HG02571 (cell line): ENCODE measurements at regions not wholly inside any gene's neighbourhood (a gene's known extent, or its start where the extent isn't known, plus 50 kb on each side); places are given as distances from the start of the nearest gene placed in this dataset.

ENCODE experiments used
- ATAC-seq: cut with Tn5 transposase; IDR thresholded peaks from one replicate; pipeline ENCODE4 v1.9.1; 2021; ENCODE audit warnings: mild to moderate bottlenecking, moderate library complexity; ENCODE audit not compliant: unreplicated experiment

DNA sequence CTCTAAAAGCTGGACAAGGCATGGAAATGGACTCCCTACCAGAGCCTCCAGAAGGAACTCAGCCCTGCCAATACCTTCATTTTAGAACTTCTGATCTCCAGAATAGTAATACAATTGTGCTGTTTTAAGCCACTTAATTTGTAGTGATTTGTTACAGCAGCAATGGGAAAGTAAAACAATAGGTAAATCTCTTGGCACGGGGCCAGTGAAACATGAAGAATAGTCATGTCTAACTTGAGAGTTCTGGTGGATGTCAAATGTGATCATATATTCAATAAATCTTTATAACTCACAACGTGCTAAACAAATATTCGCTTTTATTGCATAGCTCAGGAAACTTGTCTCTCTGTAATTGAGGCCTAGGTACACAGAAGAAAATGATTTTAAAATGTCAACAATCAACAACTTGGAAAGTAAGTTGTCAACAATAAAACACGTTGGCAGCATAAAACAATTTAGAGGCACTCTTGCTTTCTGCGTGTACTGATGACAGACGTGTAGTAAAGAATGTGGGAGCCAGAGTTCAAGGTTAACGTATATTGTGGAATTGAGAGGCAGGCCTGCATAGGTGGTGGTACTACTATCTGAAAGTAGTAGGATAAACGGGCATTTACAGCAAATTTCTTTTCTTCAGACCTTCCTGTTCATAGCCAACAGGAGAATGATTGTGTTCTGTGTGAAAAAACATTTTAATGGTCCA is 140.5 kb upstream of the OPRM1 start:
- no peak for ATAC-seq

GRCh38 chr6:153882411-153882810 is 156.6 kb upstream of the OPRM1 start:
- ATAC-seq, result no peak

DNA sequence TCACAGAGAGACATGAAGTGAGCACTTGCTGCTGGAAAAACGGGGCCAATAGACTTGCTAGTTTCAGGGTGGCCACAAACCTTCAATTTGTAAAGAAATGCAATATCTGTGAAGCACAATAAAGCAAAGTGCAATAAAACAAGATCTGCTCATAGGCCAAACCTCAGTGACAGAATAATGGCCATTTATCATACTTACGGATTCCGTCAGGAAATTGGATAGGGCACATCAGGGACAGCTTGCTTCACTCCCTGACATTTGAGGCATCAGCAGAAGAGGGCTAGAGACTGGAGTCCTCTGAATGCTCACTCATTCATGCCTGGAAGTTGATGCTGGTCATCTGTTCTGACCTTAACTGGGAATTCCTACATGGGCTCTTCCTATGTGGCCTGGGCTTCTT is 165.5 kb upstream of the OPRM1 start:
- ATAC-seq, result no peak

GRCh38 chr6:153872946-153873345 is 166.1 kb upstream of the OPRM1 start:
- no peak for ATAC-seq

DNA sequence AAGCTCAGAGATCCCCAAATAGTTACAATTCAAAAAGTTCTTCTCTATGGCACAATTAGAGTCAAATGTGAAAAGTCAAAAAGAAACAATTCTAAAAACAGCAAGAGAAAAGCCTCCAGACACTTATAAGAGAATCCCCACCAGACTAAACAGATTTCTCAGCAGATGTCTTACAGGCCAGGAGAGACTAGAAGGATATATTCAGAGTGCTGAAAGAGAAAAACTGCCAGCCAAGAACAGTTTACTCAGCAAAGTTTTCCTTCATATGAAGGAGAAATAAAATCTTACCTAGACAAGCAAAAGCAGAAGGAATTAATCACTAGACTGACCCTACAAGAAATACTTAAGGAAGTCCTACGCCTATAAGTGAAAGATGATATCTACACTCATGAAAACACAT is 176.1 kb upstream of the OPRM1 start:
- ATAC-seq, result no peak

- no peak for ATAC-seq
Observed at GRCh38 chr6:153862139-153862538, 176.9 kb upstream of the OPRM1 start.

GRCh38 chr6:153858529-153858928 is 180.5 kb upstream of the OPRM1 start:
- ATAC-seq, result no peak

DNA sequence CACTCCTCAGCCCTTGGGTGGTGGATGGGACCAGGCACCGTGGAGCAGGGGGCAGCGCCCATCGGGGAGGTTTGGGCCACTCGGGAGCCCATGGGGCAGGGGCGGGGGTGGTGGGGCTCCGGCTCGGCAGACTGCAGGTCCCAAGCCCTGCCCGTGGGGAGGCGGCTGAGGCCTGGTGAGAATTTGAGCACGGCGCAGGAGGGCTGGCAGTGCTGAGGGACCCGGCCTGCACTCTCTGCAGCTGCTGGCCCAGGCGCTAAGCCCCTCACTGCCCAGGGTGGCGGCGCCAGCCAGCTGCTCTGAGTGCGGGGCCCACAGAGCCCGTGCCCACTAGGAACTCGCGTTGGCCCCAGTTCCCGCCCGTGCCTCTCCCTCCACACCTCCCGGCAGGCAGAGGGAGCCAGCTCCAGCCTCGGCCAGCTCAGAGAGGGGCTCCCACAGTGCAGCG is 182.1 kb upstream of the OPRM1 start:
- no peak for ATAC-seq

DNA sequence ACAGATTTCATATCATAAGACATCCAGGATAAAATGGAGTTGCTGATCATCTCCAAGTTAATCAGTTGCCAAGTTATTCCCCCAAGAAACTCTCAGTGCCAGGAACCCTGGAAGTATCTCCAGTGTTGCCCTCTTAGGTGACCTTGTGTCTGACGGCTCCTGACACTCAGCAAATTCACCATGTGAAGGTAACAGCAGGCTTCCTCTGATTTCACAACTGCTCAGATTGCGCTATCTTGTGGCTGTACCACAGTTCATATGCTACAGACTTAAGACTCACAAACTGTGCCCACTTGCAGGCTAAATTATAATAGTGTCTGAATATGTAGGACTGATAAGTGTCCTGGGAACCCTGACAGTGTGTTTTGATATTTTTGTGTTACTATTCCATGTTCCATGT is 186.6 kb upstream of the OPRM1 start:
- no peak for ATAC-seq

DNA sequence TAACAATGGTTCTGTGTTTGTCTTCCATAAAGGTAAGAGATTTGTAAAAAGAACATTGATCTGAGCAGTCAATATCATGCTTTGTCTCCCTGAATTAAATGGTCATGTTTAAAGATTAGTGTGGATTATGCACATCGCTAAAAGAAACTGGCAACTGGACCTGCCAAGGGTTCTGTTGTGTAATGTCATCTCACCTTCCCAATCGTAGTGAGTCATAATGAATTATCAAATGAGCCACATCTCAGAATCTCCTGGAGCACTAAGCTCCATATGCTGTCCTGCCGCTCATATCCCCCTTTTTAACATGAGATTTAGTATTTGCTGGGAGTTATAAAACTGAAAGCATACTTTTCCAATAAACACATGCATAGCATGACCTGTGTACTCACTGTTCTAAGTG is 187.0 kb upstream of the OPRM1 start:
- no peak for ATAC-seq

DNA sequence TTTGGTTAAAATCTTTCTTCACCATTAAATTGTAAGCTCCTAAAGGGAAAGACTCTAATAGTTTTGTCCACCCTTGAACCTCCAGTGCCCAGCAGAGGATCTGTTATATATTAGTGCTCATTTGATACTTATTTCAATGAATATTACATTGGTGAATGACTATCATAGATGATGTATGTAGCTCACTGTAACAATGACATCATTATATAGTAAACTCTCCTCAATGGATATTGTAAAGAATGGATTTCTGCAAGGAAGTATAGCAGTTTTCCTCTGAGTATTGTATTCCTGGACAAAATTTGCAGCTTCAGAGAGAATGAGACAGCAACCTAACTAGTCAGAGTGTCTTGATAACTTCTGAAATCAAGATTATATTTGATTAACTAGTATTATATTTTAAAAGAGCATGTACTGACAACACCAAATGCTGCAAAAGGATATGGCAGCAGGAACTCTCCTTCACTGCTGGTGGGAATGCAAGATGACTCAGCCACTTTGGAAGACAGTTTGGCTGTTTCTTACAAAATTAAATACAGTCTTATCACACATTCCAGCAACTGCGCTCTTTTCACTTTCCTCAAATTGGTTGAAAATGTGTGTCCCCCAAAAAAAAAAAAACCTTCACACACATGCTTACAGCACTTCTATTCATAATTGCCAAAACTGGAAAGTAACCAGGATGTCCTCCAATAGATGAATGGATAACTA is 189.8 kb upstream of the OPRM1 start:
- no peak for ATAC-seq

DNA sequence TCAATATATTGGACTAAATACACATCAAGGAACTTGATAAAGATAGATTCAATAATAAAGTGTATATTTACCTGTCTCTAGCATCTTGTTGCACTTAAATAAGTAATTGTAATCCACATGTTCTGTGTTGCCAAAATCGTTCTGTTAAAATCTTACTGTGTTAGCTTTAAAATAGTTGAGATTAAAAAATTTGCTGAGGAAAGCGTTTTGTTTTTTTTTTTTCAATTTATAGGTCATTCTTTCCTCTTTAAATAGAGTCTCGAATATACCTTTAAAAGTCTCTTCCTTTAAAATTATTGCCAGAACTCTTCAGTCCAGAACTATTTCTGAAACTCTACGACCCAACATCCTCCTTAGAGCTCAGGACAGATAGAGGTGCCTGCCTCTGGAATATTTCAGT is 195.6 kb upstream of the OPRM1 start:
- no peak for ATAC-seq

- no peak for ATAC-seq
Observed at GRCh38 chr6:153842491-153842890, 196.5 kb upstream of the OPRM1 start.

GRCh38 chr6:153840039-153840850 is 198.8 kb upstream of the OPRM1 start:
- no peak for ATAC-seq

DNA sequence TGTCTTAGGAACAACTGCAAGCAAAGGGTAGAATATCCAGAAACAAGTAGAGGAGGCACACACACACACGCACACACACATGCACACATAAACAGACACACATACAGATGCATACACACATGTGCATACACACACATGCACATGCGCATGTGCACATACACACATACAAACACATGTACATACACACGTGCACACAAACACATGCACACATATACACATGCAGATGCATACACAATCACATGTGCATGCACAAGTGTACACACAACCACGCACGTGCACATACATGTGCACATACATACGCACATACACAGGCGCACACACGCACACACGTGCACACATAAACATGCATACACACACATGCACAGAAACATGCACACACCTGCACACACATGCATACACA is 206.5 kb upstream of the OPRM1 start:
- ATAC-seq, result no peak

DNA sequence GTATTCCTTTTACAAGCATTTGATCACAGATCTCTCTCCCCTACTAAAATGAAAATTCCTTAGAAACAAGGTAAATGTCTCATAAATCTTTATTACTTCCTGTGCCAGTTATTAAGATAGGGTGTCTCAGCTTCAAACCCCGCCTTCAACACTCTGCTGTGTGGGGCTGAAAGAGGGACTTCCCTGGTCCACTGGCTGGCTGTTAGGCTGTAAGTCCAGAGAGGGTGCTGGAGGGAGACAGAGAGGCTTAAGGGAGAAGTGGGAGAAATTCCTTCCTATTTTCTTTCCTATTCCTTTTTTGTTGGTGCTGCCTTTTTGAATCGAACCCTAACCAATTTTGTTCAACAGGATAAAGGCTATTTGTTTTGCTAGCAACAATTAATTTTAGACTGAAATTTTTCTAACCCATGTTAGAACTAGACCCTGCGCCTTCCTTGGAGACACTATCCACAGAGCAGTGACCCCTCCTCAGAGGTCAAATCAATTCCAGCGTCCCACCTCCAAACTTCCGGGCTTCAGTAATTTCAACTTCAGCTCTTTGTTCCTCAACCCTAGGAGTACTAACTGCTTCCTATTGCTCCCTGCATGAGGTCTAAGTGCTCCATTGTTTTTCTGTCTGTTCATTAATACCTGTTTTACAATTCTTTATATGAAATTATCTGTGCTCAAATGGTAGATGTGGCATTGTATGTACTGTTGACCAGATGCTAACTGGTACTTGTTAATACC is 207.5 kb upstream of the OPRM1 start:
- no peak for ATAC-seq

DNA sequence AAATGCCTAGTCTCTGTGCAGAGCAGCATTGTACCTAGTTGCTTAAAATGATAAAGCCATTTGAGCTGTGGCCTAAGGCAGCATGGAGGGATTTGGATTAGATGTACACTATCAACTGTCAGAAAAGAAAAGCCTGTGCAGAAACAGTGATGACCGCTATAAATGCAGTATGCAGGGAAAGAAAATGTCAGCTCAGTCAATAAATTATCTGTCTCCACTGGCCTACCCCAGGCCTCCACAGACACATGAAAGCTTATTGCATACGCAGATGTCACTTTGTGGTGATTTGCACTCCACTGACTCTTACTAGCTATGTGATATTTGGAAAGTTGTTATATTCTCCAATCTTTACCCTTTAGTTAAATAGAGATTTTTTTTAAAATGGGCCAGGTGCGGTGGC is 221.9 kb upstream of the OPRM1 start:
- no peak for ATAC-seq

GRCh38 chr6:153816366-153816765 is 222.7 kb upstream of the OPRM1 start:
- ATAC-seq, result no peak

GRCh38 chr6:153814136-153814535 is 224.9 kb upstream of the OPRM1 start:
- no peak for ATAC-seq

GRCh38 chr6:153804755-153805330 is 234.2 kb upstream of the OPRM1 start:
- no peak for ATAC-seq

DNA sequence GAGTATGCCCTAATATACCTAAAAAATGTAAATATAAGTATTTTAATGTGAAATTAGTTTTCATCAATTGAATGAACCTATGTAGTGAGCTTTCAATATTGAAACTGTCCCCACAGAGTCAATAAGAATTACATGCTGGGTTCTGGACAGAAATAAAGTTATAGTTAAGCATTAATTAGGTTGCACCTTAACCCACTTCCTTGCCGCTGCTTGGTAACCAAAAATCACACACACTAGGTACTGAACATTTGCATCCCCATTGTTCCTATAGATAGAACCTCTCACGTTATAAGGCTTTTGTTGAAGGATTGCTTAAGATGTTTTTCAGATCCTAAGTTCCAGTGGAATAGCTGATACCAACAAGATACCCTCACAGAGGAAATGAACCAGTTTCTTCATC is 237.1 kb upstream of the OPRM1 start:
- ATAC-seq, result no peak
